VCaP (cell line): ENCODE measurements at regions not wholly inside any gene's neighbourhood (a gene's known extent, or its start where the extent isn't known, plus 50 kb on each side); places are given as distances from the start of the nearest gene placed in this dataset.

ENCODE experiments used
- H3K27ac ChIP-seq: fragments of 450-650 bp; 2 replicates; pipeline ENCODE4 v1.5.1; 2017
- TF ChIP-seq, protein P1 (sequence below): fragments of 450-650 bp; conservative IDR thresholded peaks from 2 replicates; pipeline ENCODE4 v1.5.1; 2017; ENCODE audit warnings: mild to moderate bottlenecking, moderate library complexity

DNA sequence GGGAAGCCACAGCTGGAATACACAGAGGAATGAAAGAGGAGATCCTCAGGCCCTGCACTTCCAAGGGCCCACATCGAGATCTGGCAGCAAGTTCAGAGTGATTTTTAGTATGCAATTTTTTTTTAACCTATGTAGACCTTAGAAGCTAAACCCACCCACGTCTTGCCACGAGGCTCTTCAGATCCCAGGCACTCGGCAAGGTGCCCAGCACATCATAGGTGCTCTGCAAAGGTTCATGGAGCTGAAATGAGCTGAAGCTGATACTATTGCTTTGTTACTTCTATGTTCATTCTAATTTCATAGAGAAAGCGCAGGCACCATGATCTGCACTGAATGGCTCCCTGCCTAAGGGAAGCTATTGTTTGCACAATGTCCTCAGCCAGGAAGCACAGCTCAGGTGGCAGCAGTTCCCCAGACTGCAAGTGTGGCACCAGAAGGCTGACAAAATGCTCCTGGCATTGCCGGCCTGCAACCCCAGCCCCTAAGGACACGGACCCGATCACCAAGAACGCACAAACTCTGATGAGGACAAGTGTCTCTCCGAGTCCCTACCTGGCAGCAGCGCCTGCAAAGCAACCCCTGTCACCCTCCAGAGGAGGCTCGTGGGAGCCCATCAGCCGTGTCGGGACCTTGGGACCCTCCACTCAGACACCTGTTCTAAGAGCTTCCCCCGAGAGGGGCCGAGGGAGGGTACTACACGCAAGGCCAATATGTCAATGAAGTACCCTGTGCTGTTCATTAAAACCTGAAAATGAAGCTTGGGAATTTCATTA lies 264.2 kb downstream of the NPHP4 start:
- TF ChIP-seq, protein P1, sequence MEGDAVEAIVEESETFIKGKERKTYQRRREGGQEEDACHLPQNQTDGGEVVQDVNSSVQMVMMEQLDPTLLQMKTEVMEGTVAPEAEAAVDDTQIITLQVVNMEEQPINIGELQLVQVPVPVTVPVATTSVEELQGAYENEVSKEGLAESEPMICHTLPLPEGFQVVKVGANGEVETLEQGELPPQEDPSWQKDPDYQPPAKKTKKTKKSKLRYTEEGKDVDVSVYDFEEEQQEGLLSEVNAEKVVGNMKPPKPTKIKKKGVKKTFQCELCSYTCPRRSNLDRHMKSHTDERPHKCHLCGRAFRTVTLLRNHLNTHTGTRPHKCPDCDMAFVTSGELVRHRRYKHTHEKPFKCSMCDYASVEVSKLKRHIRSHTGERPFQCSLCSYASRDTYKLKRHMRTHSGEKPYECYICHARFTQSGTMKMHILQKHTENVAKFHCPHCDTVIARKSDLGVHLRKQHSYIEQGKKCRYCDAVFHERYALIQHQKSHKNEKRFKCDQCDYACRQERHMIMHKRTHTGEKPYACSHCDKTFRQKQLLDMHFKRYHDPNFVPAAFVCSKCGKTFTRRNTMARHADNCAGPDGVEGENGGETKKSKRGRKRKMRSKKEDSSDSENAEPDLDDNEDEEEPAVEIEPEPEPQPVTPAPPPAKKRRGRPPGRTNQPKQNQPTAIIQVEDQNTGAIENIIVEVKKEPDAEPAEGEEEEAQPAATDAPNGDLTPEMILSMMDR, result no peak
- H3K27ac ChIP-seq, result peak overlapping the region; percentile 91

DNA sequence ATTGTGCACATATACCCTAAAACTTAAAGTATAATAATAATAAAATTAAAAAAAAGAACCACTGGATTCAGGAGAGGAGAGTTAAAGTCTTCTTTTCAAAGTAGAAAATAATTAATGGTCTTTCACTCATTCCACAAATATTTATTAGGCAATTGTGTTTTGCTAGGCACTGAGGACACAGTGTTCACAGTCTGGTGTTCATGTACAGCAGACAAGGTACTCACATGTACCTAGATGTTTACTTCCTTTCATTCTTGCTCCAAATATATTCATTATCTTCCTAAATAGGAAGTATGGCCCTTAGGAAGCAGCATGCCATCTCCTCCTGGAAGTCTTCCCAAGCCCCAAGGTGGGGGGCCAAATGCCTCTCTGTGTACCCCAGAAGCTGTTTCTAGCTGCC lies 265.0 kb downstream of the NPHP4 start:
- TF ChIP-seq, protein P1, result no peak
- H3K27ac ChIP-seq, result peak overlapping the region; percentile 91

DNA sequence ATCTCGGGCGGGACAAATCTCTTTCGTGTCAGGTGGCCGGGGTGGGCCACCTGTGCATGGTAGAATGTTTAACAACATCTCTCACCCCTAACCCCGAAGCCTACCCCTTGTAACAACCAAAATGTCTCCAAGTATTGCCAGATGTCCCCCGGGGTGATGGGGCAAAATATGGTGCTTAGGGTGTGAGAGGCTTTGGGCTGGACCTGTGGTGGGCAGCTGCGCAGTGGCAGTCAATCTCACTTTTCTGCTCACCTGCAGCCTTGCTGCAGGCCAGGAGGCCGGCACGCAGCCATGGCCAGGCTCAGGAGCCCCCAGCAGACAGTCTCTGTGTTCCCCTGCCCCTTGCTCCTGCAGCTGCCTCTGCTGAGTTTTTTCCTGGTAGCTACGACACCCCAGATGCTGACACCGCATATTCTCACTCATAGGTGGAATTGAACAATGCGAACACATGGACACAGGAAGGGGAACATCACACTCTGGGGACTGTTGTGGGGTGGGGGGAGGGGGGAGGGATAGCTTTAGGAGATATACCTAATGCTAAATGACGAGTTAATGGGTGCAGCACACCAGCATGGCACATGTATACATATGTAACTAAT lies 265.5 kb downstream of the NPHP4 start:
- H3K27ac ChIP-seq, result peak overlapping the region; percentile 91

DNA sequence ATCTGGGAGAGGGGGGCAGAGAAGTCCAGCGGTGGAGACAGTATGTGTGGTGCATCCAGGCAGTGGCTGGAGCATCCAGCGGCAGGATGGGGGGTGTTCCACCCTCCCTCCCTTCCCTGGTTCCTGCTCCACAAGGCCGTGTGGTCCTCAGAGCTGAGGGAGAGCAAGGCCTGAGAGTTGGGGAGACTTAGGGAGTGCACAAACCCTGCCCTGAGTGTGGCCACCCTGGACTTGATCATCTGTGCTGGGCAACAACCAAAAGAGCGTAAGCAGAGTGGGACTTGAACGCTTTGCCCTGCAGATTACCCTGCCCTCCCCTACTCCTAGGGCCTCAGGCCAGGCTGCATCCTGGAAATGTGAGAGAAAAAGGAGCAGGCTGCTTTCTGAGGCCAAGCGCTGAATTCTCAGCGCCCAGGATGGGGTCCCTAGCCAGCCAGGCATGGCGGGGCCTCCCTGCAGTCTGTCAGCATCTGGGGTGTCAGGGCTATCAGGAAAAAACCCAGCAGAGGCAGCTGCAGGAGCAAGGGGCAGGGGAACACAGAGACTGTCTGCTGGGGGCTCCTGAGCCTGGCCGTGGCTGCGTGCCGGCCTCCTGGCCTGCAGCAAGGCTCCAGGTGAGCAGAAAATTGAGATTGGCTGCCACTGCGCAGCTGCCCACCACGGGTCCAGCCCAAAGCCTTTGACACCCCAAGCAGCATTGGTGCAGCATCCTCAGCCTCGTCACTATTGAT lies 266.2 kb downstream of the NPHP4 start:
- TF ChIP-seq, protein P1, result no peak
- peak overlapping the region; percentile 91 for H3K27ac ChIP-seq

DNA sequence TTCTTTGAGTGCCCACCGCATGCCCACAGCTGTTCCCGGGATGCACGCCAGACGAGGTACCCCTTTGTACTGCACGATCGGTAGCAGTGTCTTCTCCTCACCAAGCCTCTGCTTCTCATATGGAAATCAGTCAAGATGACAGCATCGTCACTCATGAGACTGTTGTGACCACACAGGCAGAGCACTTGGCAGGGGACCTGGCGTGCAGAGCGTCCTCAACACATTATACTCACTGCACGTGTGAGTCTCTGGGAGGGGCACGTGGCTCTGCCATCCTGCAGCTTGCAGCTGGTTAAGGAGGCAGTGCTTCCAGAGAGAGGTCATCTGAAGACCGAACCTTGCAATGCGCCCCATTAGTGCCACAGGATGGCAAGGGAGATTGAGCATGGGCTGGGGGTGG lies 266.8 kb downstream of the NPHP4 start:
- peak overlapping the region; percentile 91; the same call in 1 of the 2 replicates for H3K27ac ChIP-seq
- TF ChIP-seq, protein P1, result no peak

DNA sequence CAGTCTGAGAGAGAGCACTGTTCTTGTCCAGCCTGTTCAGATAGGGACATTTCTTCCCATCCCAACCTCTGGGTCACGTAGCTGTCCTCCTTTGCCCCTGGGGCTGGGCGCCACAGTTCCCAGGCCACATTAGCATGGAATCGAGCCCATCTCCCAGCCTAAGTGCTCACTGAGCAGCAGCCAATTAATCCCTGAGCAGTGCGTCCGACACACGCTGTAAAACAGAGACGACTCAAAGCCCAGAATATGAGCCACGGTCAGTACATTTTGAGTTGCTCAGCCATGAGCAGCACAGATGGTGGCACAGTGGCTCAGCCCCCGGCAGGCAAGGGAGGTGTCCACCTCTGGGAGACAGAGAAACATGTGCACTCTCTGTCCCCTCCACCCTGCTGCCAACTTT lies 267.4 kb downstream of the NPHP4 start:
- no peak overlapping the region; the same call in 1 of the 2 replicates for H3K27ac ChIP-seq
- TF ChIP-seq, protein P1, result no peak

DNA sequence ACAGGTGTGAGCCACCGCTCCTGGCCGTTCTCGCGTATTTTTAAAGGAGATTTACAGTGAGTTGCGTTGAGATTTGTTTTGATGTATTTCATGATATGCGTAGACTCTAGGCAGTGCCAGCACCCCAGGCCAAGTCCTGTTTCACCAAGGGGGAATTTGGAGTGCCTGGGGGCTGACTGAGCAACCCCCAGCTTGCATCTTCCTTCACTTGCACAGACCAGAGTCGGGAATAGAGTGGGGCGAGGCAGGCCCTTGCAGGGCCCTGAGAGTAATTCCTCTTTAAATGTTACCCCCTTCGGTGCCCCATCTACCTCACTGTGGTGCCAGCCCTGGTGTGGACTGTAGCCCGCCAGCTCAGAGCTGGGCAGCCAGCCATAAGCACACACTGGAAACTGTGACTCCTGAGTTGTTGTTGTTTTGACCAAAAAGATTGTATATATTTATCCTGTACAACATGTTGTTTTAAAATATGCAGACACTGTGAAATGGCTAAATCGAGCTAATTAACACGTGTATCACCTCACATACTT lies 269.5 kb downstream of the NPHP4 start:
- H3K27ac ChIP-seq, result no peak overlapping the region
- TF ChIP-seq, protein P1, result no peak
